ENCODE measurements at regions not wholly inside any gene's neighbourhood (a gene's known extent, or its start where the extent isn't known, plus 50 kb on each side); places are given as distances from the start of the nearest gene placed in this dataset.

DNA sequence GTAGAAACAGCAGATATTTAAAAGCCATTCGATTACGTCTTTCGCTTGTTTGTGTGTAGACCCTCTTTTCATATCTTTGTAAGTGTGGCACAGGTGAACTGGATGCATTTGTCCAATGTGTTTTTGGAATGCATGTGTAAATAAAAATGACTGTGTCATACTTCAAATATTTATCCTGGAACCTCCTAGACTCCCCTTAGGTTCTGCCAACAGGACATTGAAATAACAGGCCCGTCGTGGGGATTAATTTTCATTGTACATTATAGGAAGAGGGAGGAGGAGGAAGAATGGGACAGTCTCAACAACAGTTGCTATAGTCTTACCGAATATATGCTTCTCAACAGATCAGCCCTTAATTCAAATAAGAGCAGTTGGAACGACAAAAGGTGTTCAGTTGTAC lies 95.8 kb downstream of the PRKAB2 start:
- TF ChIP-seq ATF6 (CRISPR knock-in tag; IDR thresholded peaks at IDR 0.05) (no peak), ZNF416 (CRISPR knock-in tag; IDR thresholded peaks at IDR 0.05) (no peak), HMGXB4 (CRISPR knock-in tag; IDR thresholded peaks at IDR 0.05) (no peak), ZNF263 (CRISPR knock-in tag; IDR thresholded peaks at IDR 0.05; ENCODE audit: low read depth) (no peak), CTCF (IDR thresholded peaks at IDR 0.05) (no peak), MAX (CRISPR knock-in tag; IDR thresholded peaks at IDR 0.05) (no peak)
